ENCODE measurements at regions not wholly inside any gene's neighbourhood (a gene's known extent, or its start where the extent isn't known, plus 50 kb on each side); places are given as distances from the start of the nearest gene placed in this dataset.

DNA sequence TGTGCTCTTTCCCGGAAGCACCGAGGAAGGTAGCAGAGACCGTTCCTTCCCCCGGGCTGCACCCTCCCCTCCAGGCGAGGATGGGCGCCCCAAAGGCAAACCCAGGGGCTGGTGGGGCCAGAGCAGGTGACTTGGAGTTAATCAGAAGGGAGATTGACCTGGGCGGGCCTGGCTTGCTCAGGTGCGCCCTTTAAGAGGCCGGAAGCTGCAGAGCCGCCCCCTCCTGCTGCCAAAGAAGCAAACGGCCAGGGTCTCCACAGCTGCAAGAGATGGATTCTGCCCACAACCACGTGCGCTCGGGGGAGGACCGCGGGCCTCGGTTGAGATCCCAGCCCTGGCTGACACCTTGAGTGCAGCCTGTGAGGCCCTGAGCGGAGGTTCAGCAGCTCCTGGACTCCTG is 218.2 kb upstream of the NAALADL2 start:
- Histone ChIP-seq H3K36me3 (replicated peaks in 1 of 2; ENCODE audit: insufficient read depth in 1 of 2, low read depth in 2 of 2) (no peaks in the 10 kb centered on the region), H3K9me3 (no peaks in the 10 kb centered on the region), H3K4me3 (no peak overlapping the region), H3K27me3 (no peaks in the 10 kb centered on the region), H3K27ac (no peak overlapping the region), H3K4me1 (no peaks in the 10 kb centered on the region)
- no peak for TF ChIP-seq POLR2A (IDR thresholded peaks at IDR 0.05)
- TF ChIP-seq, protein P1, sequence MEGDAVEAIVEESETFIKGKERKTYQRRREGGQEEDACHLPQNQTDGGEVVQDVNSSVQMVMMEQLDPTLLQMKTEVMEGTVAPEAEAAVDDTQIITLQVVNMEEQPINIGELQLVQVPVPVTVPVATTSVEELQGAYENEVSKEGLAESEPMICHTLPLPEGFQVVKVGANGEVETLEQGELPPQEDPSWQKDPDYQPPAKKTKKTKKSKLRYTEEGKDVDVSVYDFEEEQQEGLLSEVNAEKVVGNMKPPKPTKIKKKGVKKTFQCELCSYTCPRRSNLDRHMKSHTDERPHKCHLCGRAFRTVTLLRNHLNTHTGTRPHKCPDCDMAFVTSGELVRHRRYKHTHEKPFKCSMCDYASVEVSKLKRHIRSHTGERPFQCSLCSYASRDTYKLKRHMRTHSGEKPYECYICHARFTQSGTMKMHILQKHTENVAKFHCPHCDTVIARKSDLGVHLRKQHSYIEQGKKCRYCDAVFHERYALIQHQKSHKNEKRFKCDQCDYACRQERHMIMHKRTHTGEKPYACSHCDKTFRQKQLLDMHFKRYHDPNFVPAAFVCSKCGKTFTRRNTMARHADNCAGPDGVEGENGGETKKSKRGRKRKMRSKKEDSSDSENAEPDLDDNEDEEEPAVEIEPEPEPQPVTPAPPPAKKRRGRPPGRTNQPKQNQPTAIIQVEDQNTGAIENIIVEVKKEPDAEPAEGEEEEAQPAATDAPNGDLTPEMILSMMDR (IDR thresholded peaks at IDR 0.05): no peak
- WGBS, 2 donors: 88% methylated on average over 8 to 15 of the region's 18 CpGs
- ATAC-seq: no peak
- intact Hi-C loops (cut with DNase I): no loop called here
- DNase-seq: no peak

DNA sequence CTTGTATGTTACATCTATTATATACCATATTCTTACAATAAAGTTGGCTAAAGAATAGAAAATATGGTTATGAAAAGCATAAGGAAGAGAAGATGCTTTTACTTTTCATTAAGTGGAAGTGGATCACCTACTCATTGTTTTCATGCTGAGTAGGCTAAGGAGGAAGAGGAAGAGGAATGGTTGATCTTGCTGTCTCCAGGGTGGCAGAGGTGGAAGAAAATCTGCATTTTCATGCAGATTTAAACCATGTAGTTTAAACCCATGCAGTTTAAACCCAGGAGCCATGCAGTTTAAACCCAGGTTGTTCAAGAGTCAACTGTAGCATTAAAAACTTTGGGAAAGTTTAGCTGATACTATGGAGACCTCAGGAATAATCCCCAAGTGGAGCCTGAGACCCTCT is 214.8 kb upstream of the NAALADL2 start:
- Histone ChIP-seq H3K27me3 (no peaks in the 10 kb centered on the region), H3K27ac (no peak overlapping the region), H3K36me3 (replicated peaks in 1 of 2; ENCODE audit: insufficient read depth in 1 of 2, low read depth in 2 of 2) (no peaks in the 10 kb centered on the region), H3K4me1 (no peaks in the 10 kb centered on the region), H3K9me3 (no peaks in the 10 kb centered on the region), H3K4me3 (no peak overlapping the region)
- no peak for DNase-seq
- intact Hi-C loops (cut with DNase I): no loop called here
- TF ChIP-seq POLR2A (IDR thresholded peaks at IDR 0.05): no peak
- TF ChIP-seq, protein P1 (IDR thresholded peaks at IDR 0.05): no peak
- no peak for ATAC-seq

DNA sequence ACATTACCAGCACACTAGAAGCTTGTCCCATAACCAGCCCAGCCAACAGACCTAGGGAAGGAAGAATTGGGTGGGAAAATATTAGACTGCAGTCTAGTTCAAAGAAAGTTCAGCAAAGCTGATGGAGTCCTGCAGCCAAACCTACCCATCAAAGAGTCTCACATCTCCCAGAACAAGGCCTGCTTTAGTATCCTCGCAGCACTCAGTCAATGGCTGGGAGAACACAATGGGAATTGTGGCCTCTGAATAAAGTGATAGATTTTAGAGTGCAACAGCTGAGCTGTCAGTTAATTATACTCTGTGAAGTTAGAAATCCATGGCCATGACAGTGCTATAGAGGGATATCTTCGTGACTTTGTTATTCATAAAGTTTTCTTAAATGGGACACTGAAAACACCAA is 207.2 kb upstream of the NAALADL2 start:
- no peaks in the 10 kb centered on the region for H3K27me3 ChIP-seq
- H3K9me3 ChIP-seq: no peaks in the 10 kb centered on the region
- no peaks in the 10 kb centered on the region for H3K4me1 ChIP-seq
- TF ChIP-seq, protein P1 (IDR thresholded peaks at IDR 0.05): no peak
- no peak for TF ChIP-seq POLR2A (IDR thresholded peaks at IDR 0.05)
- H3K36me3 ChIP-seq (replicated peaks in 1 of 2; ENCODE audit: insufficient read depth in 1 of 2, low read depth in 2 of 2): no peaks in the 10 kb centered on the region
- H3K4me3 ChIP-seq: no peak overlapping the region
- 83 to 89% methylated on average over 2 of the region's 2 CpGs for WGBS, 2 donors
- intact Hi-C loops (cut with DNase I): no loop called here
- H3K27ac ChIP-seq: no peak overlapping the region
- ATAC-seq (no peak), DNase-seq (no peak)

DNA sequence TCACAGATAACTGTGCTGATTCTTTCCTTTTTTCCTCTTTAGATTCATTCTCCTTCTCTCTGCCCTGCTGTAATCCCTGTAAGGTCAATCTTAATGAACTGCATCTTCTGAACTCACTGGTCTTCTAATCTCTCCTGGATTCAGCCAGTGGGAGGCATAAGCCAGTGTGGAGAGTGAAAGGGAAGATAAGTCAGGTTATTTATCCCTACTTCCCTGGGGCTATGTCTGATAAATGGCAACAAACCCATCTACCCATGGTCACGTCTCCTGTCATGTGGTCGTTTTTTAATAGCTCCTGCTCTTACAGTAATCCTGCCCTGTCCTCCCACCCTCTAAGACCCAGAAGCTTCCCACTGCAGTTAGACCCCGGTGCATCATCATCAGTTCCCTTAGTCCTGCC is 199.6 kb upstream of the NAALADL2 start:
- no peak overlapping the region for H3K27ac ChIP-seq
- ATAC-seq: no peak
- TF ChIP-seq, protein P1 (IDR thresholded peaks at IDR 0.05): no peak
- no peak for TF ChIP-seq POLR2A (IDR thresholded peaks at IDR 0.05)

DNA sequence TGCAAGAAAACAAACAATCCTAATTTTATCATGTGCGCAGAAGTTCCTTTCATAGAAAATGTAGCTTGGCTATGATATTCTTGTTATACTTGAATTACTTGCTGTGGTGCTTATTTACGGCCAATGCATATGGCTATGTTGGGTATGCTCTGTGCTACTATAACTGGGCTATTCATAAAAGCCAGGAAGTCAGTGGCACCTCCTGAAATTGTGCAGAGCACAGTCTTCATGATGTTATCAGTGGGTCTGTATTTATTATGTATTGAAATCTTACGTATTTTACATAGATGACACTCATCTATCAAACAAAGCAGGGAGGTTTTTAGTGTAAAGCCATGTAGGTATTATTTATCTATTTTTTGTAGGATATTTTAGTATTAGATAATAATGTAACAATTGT is 196.5 kb upstream of the NAALADL2 start:
- Histone ChIP-seq H3K4me1 (no peaks in the 10 kb centered on the region), H3K27me3 (no peaks in the 10 kb centered on the region), H3K27ac (no peak overlapping the region), H3K9me3 (no peaks in the 10 kb centered on the region), H3K4me3 (no peak overlapping the region), H3K36me3 (replicated peaks in 1 of 2; ENCODE audit: insufficient read depth in 1 of 2, low read depth in 2 of 2) (no peaks in the 10 kb centered on the region)
- ATAC-seq (no peak), DNase-seq (no peak)
- intact Hi-C loops (cut with DNase I): no loop called here
- TF ChIP-seq, protein P1 (IDR thresholded peaks at IDR 0.05): no peak
- no peak for TF ChIP-seq POLR2A (IDR thresholded peaks at IDR 0.05)
- 84 to 87% methylated on average over 3 of the region's 3 CpGs for WGBS, 2 donors

More for the DNA sequence above, 199.6 kb upstream of the NAALADL2 start:
- Histone ChIP-seq H3K27me3 (no peaks in the 10 kb centered on the region), H3K4me1 (no peaks in the 10 kb centered on the region), H3K4me3 (no peak overlapping the region), H3K36me3 (replicated peaks in 1 of 2; ENCODE audit: insufficient read depth in 1 of 2, low read depth in 2 of 2) (no peaks in the 10 kb centered on the region), H3K9me3 (no peaks in the 10 kb centered on the region)
- DNase-seq: no peak
- intact Hi-C loops (cut with DNase I): no loop called here
- 60 to 73% methylated on average over 3 of the region's 3 CpGs for WGBS, 2 donors

Data from body of pancreas (tissue), 4 donors.